SK-N-SH (cell line): ENCODE measurements at regions not wholly inside any gene's neighbourhood (a gene's known extent, or its start where the extent isn't known, plus 50 kb on each side); places are given as distances from the start of the nearest gene placed in this dataset.

ENCODE experiments used
- CTCF ChIA-PET: fragments of 300-600, 350-600 bp; formaldehyde crosslinking; extraction: SDS; loops from one replicate; lab custom pipeline; 2021; lab: Yijun Ruan, JAX
- POLR2A ChIA-PET: fragments of 350-600 bp; sonication (Branson Sonifier 250); formaldehyde crosslinking; extraction: SDS; loops from one replicate; lab custom pipeline; 2020; ENCODE audit warnings: antibody characterized with exemption, inconsistent platforms; lab: Yijun Ruan, JAX
- DNase-seq: peaks from one replicate; pipeline ENCODE4 v3.0.0; 2012
- H2AFZ ChIP-seq: fragments of 200-600 bp; sonication (generic); 2 replicates; pipeline ENCODE4 v1.8.1; 2016; ENCODE audit warnings: antibody characterized with exemption, mild to moderate bottlenecking, low read depth
- H3F3A ChIP-seq: fragments of 200-600 bp; sonication (generic); replicated peaks from 2 replicates; pipeline ENCODE3; 2016; ENCODE audit warnings: antibody characterized with exemption, mild to moderate bottlenecking; ENCODE audit not compliant: insufficient read depth
- H3K27ac ChIP-seq, 2 experiments: fragments of 200-500 bp in 1 of 2; fragments of 200-600 bp in 1 of 2; sonication (Bioruptor generic) in 1 of 2; sonication (generic), shearing (Covaris generic) in 1 of 2; 2 replicates each; pipeline versions ENCODE4 v1.5.1 to v1.6.1; 2014 to 2016; ENCODE audit warnings: low read depth in 2 of 2, inconsistent platforms in 1 of 2, low read length in 1 of 2, mild to moderate bottlenecking in 1 of 2, mixed read lengths in 1 of 2
- H3K27me3 ChIP-seq: fragments of 200-600 bp; sonication (generic), shearing (Covaris generic); 2 replicates; pipeline ENCODE4 v1.6.1; 2016; ENCODE audit warnings: mixed run types; ENCODE audit not compliant: insufficient read depth
- H3K36me3 ChIP-seq, 2 experiments: fragments of 200-500 bp in 1 of 2; fragments of 200-600 bp in 1 of 2; sonication (Bioruptor generic) in 1 of 2; sonication (generic) in 1 of 2; replicated peaks in 1 of 2; 2 replicates each; pipeline versions ENCODE3 to v1.5.1; 2014 to 2016; ENCODE audit warnings: low read length in 1 of 2, mild to moderate bottlenecking in 1 of 2; ENCODE audit not compliant: insufficient read depth in 2 of 2, control insufficient read depth in 1 of 2
- H3K4me1 ChIP-seq, 2 experiments: fragments of 200-500 bp in 1 of 2; fragments of 200-600 bp in 1 of 2; sonication (Bioruptor generic) in 1 of 2; sonication (generic), shearing (Covaris generic) in 1 of 2; 2 replicates each; pipeline versions ENCODE4 v1.5.1 to v1.6.1; 2014 to 2016; ENCODE audit warnings: low read depth in 1 of 2, low read length in 1 of 2, mixed run types in 1 of 2; ENCODE audit not compliant: insufficient read depth in 2 of 2, control insufficient read depth in 1 of 2
- H3K4me2 ChIP-seq: fragments of 200-600 bp; sonication (generic), shearing (Covaris generic); 2 replicates; pipeline ENCODE4 v1.6.1; 2017; ENCODE audit warnings: mixed run types
- H3K4me3 ChIP-seq, 2 experiments: fragments of 200-500 bp in 1 of 2; fragments of 200-600 bp in 1 of 2; sonication (Bioruptor generic) in 1 of 2; sonication (generic), shearing (Covaris generic) in 1 of 2; 2 replicates each; pipeline versions ENCODE4 v1.5.1 to v1.8.1; 2014 to 2016; ENCODE audit warnings: low read depth in 2 of 2, inconsistent platforms in 1 of 2, low read length in 1 of 2, mild to moderate bottlenecking in 1 of 2, mixed read lengths in 1 of 2, moderate library complexity in 1 of 2
- H3K79me2 ChIP-seq: fragments of 200-600 bp; sonication (generic); 2 replicates; pipeline ENCODE4 v1.8.1; 2017; ENCODE audit warnings: mild to moderate bottlenecking; ENCODE audit not compliant: insufficient read depth
- H3K9ac ChIP-seq: fragments of 200-600 bp; sonication (generic); 2 replicates; pipeline ENCODE4 v1.6.1; 2017; ENCODE audit warnings: mixed run types
- H3K9me2 ChIP-seq: fragments of 200-600 bp; sonication (generic); 2 replicates; pipeline ENCODE4 v1.6.1; 2017; ENCODE audit warnings: mixed run types
- H3K9me3 ChIP-seq: fragments of 200-600 bp; sonication (generic); 2 replicates; pipeline ENCODE4 v1.6.1; 2017; ENCODE audit warnings: mixed run types, mild to moderate bottlenecking, moderate library complexity
- H4K20me1 ChIP-seq: fragments of 200-600 bp; sonication (generic); 2 replicates; pipeline ENCODE4 v1.6.1; 2017; ENCODE audit warnings: mild to moderate bottlenecking, mixed run types; ENCODE audit not compliant: insufficient read depth
- ELF1 ChIP-seq: IDR thresholded peaks from 2 replicates; pipeline ENCODE4 v1.4.0; 2012
- EP300 ChIP-seq, 2 experiments: IDR thresholded peaks; 2 replicates each; pipeline versions ENCODE4 v1.4.0 to v1.6.1; 2012; ENCODE audit warnings: borderline replicate concordance in 1 of 2, low read depth in 1 of 2, low read length in 1 of 2
- EZH2phosphoT487 ChIP-seq: fragments of 200-600 bp; sonication (generic); IDR thresholded peaks from 2 replicates; pipeline ENCODE4 v1.6.1; 2017; ENCODE audit warnings: low read depth, mixed run types, mild to moderate bottlenecking, antibody characterized with exemption, moderate library complexity, borderline replicate concordance
- FOSL2 ChIP-seq: IDR thresholded peaks from 2 replicates; pipeline ENCODE4 v1.4.0; 2012; ENCODE audit warnings: low read depth, mild to moderate bottlenecking, moderate library complexity, borderline replicate concordance
- FOXJ3 ChIP-seq: sonication (generic); formaldehyde crosslinking; IDR thresholded peaks from 2 replicates; pipeline ENCODE4 v1.5.1; 2020; ENCODE audit warnings: mild to moderate bottlenecking, missing genetic modification reagents
- FOXM1 ChIP-seq: IDR thresholded peaks from 2 replicates; pipeline ENCODE4 v1.4.0; 2012; ENCODE audit warnings: low read depth, mild to moderate bottlenecking
- GATA2 ChIP-seq: sonication (generic); formaldehyde crosslinking; IDR thresholded peaks from 2 replicates; pipeline ENCODE4 v1.5.0; 2020; ENCODE audit warnings: mild to moderate bottlenecking, missing genetic modification reagents
- MXI1 ChIP-seq: IDR thresholded peaks from 2 replicates; pipeline ENCODE4 v1.6.1; 2012; ENCODE audit warnings: mild to moderate bottlenecking, low read depth, low read length, improper control_type of control experiment
- NFIC ChIP-seq: IDR thresholded peaks from 2 replicates; pipeline ENCODE4 v1.4.0; 2012; ENCODE audit warnings: borderline replicate concordance
- NRF1 ChIP-seq: IDR thresholded peaks from 2 replicates; pipeline ENCODE4 v1.6.1; 2012; ENCODE audit warnings: low read depth, mild to moderate bottlenecking, low read length
- POLR2AphosphoS5 ChIP-seq: IDR thresholded peaks from 2 replicates; pipeline ENCODE4 v1.6.1; 2012; ENCODE audit warnings: low read depth, low read length
- RAD21 ChIP-seq: IDR thresholded peaks from 2 replicates; pipeline ENCODE4 v1.6.1; 2012; ENCODE audit warnings: mild to moderate bottlenecking, low read length
- SMC3 ChIP-seq: IDR thresholded peaks from 2 replicates; pipeline ENCODE4 v1.6.1; 2012; ENCODE audit warnings: low read depth, low read length, improper control_type of control experiment
- TAF1 ChIP-seq: IDR thresholded peaks from 2 replicates; pipeline ENCODE4 v1.6.1; 2012; ENCODE audit warnings: low read depth, mild to moderate bottlenecking, low read length, moderate library complexity, borderline replicate concordance
- TCF12 ChIP-seq: IDR thresholded peaks from 2 replicates; pipeline ENCODE4 v1.4.0; 2012
- WGBS: methylation state at CpG from one replicate; pipeline ENCODE4 v1.1.6; 2017; ENCODE audit warnings: low lambda C conversion rate; 5-methylcytosine and 5-hydroxymethylcytosine counted together
- TF ChIP-seq, protein P1 (sequence below): IDR thresholded peaks from 2 replicates; pipeline ENCODE4 v1.4.0; 2012; ENCODE audit warnings: low read depth, borderline replicate concordance
- TF ChIP-seq, protein P2 (sequence below): IDR thresholded peaks from 2 replicates; pipeline ENCODE4 v1.4.0; 2012; ENCODE audit warnings: low read depth, borderline replicate concordance
- TF ChIP-seq, protein P3 (sequence below): IDR thresholded peaks from 2 replicates; pipeline ENCODE4 v1.4.0; 2012; ENCODE audit warnings: low read depth

DNA sequence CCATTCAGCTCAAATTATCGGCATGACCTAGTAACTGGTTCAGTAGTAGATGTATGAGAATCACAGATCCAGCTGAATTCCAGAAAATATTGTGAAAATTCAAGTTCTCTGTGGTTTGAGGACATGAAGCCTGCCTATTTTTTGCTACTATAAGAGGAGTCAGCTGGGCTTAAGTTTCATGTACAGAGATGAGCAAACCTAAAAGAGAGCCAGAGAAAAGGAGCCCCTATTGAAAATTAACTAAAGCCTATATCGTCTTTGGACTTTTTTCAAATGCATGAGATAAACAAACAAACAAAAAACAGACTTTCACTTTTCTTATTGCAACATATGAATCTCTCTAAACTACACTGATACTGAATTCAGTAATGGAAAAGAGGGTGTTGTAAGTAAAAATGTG, 106.8 kb upstream of the SPRY2 start:
- Histone ChIP-seq H4K20me1 (no peaks in the 10 kb centered on the region), H3K4me3 (no peak overlapping the region), H3K79me2 (no peaks in the 10 kb centered on the region), H2AFZ (no peak overlapping the region), H3F3A (no peaks in the 10 kb centered on the region), H3K9me2 (no peaks in the 10 kb centered on the region), H3K9ac (no peak overlapping the region), H3K4me2 (no peak overlapping the region), H3K27ac (no peak overlapping the region), H3K36me3 (no peaks in the 10 kb centered on the region), H3K9me3 (no peaks in the 10 kb centered on the region), H3K27me3 (no peaks in the 10 kb centered on the region), H3K4me1 (no peaks in the 10 kb centered on the region)
- TF ChIP-seq EP300 (IDR thresholded peaks at IDR 0.05; ENCODE audit: borderline replicate concordance in 1 of 2, low read depth in 1 of 2, low read length in 1 of 2) (no peak), EZH2phosphoT487 (no peak), SMC3 (no peak), NFIC (no peak), FOSL2 (no peak), FOXJ3 (CRISPR knock-in tag) (no peak), TAF1 (no peak), RAD21 (no peak)
- TF ChIP-seq, protein P1, sequence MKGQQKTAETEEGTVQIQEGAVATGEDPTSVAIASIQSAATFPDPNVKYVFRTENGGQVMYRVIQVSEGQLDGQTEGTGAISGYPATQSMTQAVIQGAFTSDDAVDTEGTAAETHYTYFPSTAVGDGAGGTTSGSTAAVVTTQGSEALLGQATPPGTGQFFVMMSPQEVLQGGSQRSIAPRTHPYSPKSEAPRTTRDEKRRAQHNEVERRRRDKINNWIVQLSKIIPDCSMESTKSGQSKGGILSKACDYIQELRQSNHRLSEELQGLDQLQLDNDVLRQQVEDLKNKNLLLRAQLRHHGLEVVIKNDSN: no peak
- TF ChIP-seq, protein P2, sequence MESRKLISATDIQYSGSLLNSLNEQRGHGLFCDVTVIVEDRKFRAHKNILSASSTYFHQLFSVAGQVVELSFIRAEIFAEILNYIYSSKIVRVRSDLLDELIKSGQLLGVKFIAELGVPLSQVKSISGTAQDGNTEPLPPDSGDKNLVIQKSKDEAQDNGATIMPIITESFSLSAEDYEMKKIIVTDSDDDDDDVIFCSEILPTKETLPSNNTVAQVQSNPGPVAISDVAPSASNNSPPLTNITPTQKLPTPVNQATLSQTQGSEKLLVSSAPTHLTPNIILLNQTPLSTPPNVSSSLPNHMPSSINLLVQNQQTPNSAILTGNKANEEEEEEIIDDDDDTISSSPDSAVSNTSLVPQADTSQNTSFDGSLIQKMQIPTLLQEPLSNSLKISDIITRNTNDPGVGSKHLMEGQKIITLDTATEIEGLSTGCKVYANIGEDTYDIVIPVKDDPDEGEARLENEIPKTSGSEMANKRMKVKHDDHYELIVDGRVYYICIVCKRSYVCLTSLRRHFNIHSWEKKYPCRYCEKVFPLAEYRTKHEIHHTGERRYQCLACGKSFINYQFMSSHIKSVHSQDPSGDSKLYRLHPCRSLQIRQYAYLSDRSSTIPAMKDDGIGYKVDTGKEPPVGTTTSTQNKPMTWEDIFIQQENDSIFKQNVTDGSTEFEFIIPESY: no peak
- ChIA-PET CTCF (interaction anchor here (1.0 to 1.9 kb wide), 2 partner anchors 12 to 13 kb away, joined by 3 to 5 read pairs; no protein-coding TSS in a partner anchor), POLR2A (no interaction called here)
- no peak for DNase-seq
- WGBS: 54% methylated on average over 2 of the region's 2 CpGs

DNA sequence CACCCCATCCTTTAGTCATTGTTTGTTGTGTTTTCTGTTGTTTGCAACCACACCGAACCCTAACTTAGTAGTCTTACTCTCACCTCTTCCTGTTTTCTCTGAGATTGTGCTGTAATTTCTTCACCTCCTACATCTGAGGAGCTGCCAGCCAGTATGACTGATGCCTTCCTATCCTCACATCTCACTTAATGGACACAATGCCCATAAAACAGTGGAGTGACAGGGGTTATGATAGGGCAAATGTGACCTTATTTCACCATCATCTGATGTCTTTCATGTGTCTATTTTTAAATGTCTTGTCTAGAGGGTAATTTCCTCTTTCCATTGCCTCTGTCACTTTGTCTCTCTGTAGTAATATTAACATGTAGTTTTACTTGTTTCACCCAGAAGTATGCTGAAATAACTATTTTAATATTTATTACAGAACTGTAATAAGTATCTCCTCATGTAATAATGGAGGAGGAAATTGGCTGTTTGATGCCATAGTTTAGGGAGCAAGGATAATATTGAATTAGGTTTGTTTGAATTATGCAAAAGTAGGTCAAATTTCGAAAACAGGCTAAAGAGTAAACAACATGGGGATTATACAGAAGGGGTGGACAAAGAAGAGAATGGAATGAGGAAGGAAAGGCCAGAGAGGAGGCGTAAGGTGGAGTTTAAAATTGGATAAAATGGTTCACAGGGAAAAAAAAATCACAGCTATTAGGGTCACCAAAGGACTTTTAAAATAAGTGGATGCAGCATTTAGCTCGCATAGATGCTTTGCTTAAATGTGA, 103.5 kb upstream of the SPRY2 start:
- H3K79me2 ChIP-seq: no peaks in the 10 kb centered on the region
- 79% methylated on average over 4 of the region's 4 CpGs for WGBS
- no peak overlapping the region for H3K27ac ChIP-seq
- H3K9me2 ChIP-seq: no peaks in the 10 kb centered on the region
- no peaks in the 10 kb centered on the region for H4K20me1 ChIP-seq
- no peaks in the 10 kb centered on the region for H3K4me1 ChIP-seq
- no peaks in the 10 kb centered on the region for H3K27me3 ChIP-seq
- POLR2A ChIA-PET: no interaction called here
- no peak for TF ChIP-seq TCF12
- no peak for TF ChIP-seq POLR2AphosphoS5
- TF ChIP-seq, protein P3, sequence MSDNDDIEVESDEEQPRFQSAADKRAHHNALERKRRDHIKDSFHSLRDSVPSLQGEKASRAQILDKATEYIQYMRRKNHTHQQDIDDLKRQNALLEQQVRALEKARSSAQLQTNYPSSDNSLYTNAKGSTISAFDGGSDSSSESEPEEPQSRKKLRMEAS: no peak
- TF ChIP-seq GATA2 (CRISPR knock-in tag): no peak
- no peak for TF ChIP-seq MXI1
- no peak for TF ChIP-seq FOXM1
- no peak for TF ChIP-seq FOSL2
- TF ChIP-seq, protein P1: no peak
- no peak for TF ChIP-seq ELF1
- no peak for TF ChIP-seq NRF1
- TF ChIP-seq, all 33 proteins: peak for 0
- Histone ChIP-seq H3K4me2 (no peak overlapping the region), H3F3A (no peaks in the 10 kb centered on the region), H3K4me3 (no peak overlapping the region), H3K9me3 (no peaks in the 10 kb centered on the region), H3K9ac (no peak overlapping the region), H2AFZ (no peak overlapping the region), H3K36me3 (no peaks in the 10 kb centered on the region)
- CTCF ChIA-PET: no interaction called here
- no peak for DNase-seq
